H7 (cell line): ENCODE measurements at regions not wholly inside any gene's neighbourhood (a gene's known extent, or its start where the extent isn't known, plus 50 kb on each side); places are given as distances from the start of the nearest gene placed in this dataset.
"Not testable (repeated sequence)": the region's sequence is repeated elsewhere in the genome, so short reads cannot be mapped to it uniquely, and the experiment has no call there.

Experiments
- DNase-seq: peaks from one replicate; pipeline ENCODE4 v3.0.0; 2012
- H3K27me3 ChIP-seq: 2 replicates; pipeline ENCODE4 v1.6.0; 2011; ENCODE audit warnings: mild to moderate bottlenecking, low read length; ENCODE audit not compliant: control insufficient read depth, insufficient read depth
- H3K36me3 ChIP-seq: replicated peaks from 2 replicates; pipeline ENCODE4 v1.5.1; 2011; ENCODE audit warnings: low read length; ENCODE audit not compliant: control insufficient read depth, insufficient read depth
- H3K4me3 ChIP-seq: 2 replicates; pipeline ENCODE4 v1.5.1; 2011; ENCODE audit warnings: low read depth, mild to moderate bottlenecking, control low read depth, low read length, moderate library complexity; ENCODE audit not compliant: insufficient read depth

DNA sequence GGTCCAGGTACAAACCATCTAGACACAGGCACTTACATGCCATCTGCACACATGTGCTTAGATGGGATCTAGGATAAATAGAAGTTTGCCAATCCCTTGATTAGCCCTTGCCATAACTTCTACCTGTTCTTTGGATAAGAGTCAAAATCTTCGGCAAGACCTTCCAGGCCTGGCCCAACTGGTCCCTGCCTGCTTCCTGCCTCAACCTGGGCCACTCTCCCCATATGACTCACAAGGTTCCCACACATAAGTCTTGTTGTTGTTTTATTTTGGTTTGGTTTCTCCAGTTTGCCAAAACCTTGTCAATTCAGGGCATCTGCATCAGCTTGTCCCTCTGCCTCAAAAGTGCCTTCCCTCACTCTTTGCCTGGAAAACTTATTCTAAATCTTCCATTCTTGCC, 95.3 kb upstream of the XYLT1 start:
- no peak overlapping the region for H3K4me3 ChIP-seq
- H3K27me3 ChIP-seq, result no peaks in the 10 kb centered on the region
- no peaks in the 10 kb centered on the region for H3K36me3 ChIP-seq
- DNase-seq, result no peak

DNA sequence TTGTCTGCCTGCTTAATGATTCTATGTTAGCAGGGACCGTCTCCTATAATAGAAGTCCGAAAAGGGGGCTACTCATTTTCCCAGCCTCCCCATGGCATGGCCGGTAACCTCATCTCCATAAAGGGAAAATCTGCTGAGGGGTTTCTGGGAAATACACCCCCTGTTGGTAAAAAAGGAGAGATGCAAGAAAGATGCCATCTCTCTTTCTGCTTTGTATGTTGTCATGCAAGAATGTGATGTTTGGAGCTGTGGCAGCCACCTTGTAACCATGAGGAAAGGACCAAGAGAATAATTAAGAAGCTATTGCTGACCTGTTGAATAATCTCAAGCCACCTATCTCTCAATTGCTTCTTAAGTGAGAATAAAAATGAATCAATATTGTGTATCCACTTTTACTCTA, 94.8 kb upstream of the XYLT1 start:
- no peaks in the 10 kb centered on the region for H3K36me3 ChIP-seq
- H3K4me3 ChIP-seq, result no peak overlapping the region
- H3K27me3 ChIP-seq, result no peaks in the 10 kb centered on the region
- DNase-seq, result no peak

DNA sequence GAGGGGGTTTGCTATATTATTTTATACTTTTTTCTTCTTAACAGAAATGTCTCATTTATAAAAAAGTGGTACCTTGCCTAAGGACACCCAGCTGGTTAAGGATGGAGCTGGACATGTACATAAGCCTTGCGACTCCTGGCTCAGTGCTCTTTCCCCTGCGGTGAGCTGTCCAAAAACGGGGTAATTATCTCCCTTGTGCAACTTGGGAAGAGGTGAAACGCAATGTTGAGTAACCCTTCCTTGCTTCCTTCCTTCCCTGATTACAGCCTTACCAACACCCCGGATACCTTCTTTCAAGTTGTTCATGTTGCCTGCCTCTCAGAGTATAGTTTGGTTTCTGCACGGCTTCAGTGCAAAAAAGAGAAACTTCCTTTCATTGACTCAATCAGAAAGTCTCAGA, 94.1 kb upstream of the XYLT1 start:
- H3K4me3 ChIP-seq, result no peak overlapping the region
- H3K27me3 ChIP-seq, result no peaks in the 10 kb centered on the region
- H3K36me3 ChIP-seq, result no peaks in the 10 kb centered on the region
- DNase-seq, result no peak

DNA sequence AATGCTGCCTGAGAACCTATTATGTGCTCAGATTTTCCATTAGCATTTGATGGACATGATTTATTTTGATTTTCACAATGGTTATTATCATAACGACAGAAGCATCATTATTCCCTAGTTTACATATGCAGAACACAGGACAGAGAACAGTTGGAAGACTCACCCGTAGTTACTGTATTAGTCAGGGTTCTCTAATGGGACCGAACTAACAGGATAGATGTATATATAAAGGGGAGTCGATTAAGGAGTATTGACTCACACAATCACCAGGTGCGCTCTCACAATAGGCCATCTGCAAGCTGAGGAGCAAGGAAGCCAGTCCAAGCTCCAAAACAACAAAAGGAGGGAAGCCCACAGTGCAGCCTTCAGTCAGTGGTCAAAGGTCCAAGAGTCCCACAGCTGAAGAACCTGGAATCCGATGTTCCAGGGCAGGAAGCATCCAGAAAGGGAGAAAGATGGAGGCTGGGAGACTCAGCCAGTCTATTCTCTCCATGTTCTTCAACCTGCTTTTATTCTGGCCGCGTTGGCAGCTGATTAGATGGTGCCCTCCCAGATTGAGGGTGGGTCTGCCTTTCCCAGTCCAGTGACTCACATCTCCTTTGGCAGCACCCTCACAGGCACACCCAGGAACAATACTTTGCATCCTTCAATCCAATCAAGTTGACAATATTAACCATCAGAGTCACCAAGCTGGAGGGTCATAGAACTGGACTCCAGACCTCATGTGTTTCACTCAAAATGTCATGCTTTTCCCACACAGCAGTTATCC, 92.7 kb upstream of the XYLT1 start:
- DNase-seq, result no peak
- H3K27me3 ChIP-seq, result no peaks in the 10 kb centered on the region
- no peaks in the 10 kb centered on the region for H3K36me3 ChIP-seq
- no peak overlapping the region for H3K4me3 ChIP-seq

DNA sequence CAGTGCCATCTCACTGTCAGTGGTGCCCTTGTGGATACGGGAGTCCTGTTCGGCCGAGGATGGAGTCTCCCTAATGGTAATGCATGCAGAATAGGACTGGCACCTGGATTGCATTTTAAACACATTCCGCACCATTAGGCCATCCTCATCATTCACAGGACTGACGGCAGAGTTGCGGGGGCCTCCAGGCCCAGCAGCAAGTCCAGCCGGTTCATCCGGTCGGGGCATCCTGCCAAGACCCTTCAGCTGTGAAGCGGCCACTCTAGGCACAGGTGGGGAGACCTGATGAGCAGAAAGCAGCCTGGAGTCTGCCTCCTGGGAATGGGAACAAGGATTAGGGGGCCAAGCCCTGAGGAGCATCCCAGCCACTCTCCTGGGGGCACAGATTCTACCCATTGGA, 90.3 kb upstream of the XYLT1 start:
- Histone ChIP-seq H3K4me3 (no peak overlapping the region), H3K36me3 (no peaks in the 10 kb centered on the region), H3K27me3 (no peaks in the 10 kb centered on the region)
- DNase-seq, result no peak

DNA sequence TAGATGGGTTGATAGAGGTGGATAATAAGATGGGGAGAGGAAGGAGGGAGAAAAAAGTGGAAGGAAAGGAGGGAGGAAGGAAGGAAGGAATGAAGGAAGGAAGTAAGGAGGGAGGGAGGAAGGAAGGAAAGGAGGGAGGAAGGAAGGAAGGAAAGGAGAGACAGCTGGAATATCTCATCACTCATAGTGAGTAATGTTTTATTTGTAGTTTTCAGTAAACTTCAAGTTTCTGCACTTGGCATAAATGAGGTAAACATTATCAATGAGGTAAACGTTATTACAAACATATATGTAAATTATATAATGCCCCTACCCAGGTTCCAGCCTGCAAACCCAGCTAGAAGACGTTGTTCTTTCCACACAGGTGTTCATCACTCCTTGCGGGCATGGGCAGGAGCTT, 89.8 kb upstream of the XYLT1 start:
- Histone ChIP-seq H3K27me3 (no peaks in the 10 kb centered on the region), H3K4me3 (no peak overlapping the region), H3K36me3 (no peaks in the 10 kb centered on the region)
- DNase-seq, result no peak

DNA sequence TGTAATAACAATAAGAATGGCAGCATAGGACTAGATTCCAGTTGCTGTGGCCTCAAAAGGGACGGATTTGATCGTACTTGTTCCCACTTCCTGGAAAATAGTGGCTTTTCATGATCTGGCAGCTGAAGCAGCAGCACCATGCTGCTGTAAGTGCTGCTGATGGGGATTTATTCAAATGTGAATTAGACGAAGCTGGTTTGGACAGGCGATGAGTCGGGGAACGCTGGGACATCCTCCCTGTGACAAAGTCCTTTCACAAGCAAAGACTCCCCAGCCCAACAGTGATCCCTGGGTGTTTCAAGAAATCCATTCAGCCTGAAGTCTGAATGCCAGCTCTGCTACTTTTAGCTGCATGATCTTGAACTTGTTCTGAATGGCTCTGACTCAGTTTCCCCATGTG, 88.6 kb upstream of the XYLT1 start:
- no peak for DNase-seq
- no peaks in the 10 kb centered on the region for H3K36me3 ChIP-seq
- H3K27me3 ChIP-seq, result no peaks in the 10 kb centered on the region
- no peak overlapping the region for H3K4me3 ChIP-seq

DNA sequence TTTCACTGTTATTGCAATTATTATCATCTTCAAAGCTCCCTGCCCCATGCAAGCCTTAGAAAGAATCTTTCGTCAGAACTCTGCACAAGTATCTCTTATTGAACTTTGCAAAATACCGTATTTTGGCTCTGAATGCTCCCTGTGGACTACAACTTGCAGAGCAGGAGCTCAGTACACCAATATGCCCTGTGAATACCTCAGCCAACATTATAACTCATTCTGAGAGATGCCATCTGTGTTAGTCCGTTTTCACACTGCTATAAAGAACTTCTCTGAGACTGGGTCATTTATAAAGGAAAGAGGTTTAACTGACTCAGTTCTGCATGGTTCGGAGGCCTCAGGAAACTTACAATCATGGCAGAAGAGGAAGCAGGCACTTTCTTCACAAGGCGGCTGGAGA, 87.2 kb upstream of the XYLT1 start:
- Histone ChIP-seq H3K27me3 (no peaks in the 10 kb centered on the region), H3K4me3 (no peak overlapping the region), H3K36me3 (no peaks in the 10 kb centered on the region)
- DNase-seq, result no peak

DNA sequence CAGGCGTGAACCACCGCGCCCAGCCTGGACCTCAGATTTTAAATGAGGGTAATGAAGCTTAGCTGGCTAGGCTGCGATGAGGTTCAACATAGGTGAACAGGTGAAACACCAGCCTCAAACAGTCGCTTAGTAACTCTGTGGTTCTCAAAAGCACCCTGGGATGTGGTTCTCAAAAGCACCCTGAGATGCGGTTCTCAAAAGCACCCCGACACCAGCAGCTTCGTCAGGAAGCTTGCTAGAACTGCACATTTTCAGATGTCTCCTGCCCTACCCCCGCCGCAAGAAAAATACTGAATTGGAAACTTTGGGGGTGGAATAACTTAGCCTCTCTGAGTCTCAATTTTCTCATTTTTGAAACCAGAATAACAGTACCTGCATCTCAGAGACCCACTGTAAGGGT, 86.7 kb upstream of the XYLT1 start:
- no peak for DNase-seq
- no peak overlapping the region for H3K4me3 ChIP-seq
- no peaks in the 10 kb centered on the region for H3K27me3 ChIP-seq
- H3K36me3 ChIP-seq, result no peaks in the 10 kb centered on the region

DNA sequence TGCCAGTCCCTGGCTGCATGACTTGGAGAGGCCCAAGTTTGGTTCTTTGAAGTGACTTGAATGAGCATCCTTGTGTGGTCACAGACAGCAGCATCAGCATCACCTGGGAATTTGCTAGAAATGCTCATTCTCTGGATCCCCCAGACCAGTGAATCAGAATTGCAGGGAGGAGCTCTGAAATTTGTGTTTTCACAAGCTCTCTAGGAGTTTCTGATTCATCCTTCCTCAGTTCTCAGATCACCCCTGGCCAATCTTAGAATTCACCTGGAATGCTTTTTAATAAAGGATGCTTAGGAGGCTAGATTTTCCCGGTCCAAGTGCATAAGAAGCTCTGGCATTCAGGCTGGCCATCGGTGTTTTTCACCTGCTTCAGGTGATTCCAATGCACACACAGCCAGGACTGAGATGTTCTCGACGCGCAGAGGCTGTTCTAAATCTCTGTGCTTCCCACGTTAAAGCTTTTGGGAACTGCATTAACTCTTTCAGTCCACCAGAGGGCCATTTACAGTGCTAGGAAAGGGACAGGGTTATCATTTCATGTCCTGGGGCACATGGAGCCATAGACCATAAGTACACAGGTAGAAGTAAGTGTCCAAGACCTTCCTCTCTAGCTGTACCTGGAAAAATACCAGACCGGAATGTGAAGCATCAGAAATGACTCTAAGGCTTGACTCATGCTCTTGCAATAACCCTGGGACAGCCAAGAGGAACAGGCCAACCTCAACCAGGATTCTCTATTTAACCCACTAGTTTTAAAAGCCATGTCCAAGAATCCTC, 85.7 kb upstream of the XYLT1 start:
- Histone ChIP-seq H3K36me3 (no peaks in the 10 kb centered on the region), H3K27me3 (no peaks in the 10 kb centered on the region), H3K4me3 (no peak overlapping the region)
- DNase-seq, result peak; percentile 60

DNA sequence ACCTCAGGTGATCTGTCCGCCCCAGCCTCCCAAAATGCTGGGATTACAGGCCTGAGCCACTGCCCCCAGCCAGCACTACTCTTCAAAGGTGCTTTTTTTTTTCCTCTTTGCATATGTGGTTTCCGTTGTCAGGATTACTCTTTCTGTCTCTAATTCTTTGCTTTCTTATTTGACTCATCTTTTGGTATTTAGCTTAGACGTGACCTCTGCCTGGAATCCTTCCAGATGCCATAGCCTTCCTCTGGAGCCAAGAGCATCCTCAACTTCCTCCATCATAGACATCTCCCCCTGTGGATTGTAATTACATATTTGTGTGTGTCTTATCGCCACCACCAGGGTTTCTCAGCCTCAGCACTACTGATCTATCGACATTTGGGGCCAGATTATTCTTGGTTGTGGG, 84.4 kb upstream of the XYLT1 start:
- Histone ChIP-seq H3K4me3 (no peak overlapping the region), H3K36me3 (no peaks in the 10 kb centered on the region), H3K27me3 (no peaks in the 10 kb centered on the region)
- no peak for DNase-seq

DNA sequence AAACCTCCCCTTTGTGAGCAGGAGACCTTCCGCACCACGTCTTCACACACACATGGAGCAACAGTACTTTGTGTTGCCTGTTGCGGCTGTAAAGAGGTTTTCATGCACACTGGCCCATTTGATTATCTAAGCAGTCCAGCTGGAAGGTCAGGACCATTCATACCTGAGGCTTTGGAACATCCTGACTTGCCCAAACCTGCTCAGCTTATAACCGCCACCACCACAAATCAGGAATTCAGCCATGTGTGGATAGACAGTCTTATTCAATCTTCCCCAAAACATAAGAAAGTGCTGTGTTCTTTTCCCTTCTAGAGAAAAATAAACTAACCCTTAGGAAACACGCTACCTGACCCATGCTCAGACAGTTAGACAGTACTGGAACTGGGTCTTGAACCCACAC, 81.6 kb upstream of the XYLT1 start:
- H3K4me3 ChIP-seq, result no peak overlapping the region
- no peak for DNase-seq
- H3K36me3 ChIP-seq, result no peaks in the 10 kb centered on the region
- H3K27me3 ChIP-seq, result no peaks in the 10 kb centered on the region

DNA sequence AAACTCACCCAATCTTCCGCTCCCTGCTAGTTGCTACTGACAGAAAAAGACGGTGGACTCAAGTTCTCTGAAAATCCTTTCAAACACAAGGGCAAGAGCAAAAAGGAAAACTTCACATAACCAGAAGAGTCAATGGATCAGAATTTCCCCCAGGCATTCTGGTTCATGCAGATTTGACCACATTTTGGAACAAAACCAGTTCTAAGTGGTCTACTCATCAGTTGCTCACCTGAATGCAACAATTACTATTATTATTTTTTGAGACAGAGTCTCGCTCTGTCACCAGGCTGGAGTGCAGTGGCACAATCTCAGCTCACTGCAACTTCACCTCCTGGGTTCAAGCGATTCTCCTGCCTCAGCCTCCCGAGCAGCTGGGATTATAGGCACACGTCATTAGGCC, 80.9 kb upstream of the XYLT1 start:
- H3K27me3 ChIP-seq, DNase-seq, H3K4me3 ChIP-seq, H3K36me3 ChIP-seq: not testable (repeated sequence)

DNA sequence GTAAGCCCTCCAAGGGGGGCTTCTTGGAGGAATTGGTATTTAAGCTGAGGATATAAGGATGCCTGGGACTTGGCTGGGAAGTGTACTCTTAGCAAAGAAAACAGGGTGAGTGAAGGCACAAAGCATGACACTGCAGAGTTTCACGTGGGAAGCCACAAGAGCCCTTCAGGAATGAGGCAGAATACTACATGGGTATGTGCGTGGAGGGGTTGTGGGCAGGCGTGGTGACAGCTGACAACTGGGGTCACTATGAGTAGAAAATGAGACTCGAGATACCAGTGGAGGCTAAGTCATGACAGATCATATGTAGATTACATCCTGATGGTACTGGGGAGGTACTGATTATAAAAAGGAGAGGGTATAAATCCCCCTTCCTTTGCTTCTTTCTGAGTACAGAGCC, 78.1 kb upstream of the XYLT1 start:
- H3K27me3 ChIP-seq, result no peaks in the 10 kb centered on the region
- H3K4me3 ChIP-seq, result no peak overlapping the region
- H3K36me3 ChIP-seq, result no peaks in the 10 kb centered on the region
- no peak for DNase-seq

DNA sequence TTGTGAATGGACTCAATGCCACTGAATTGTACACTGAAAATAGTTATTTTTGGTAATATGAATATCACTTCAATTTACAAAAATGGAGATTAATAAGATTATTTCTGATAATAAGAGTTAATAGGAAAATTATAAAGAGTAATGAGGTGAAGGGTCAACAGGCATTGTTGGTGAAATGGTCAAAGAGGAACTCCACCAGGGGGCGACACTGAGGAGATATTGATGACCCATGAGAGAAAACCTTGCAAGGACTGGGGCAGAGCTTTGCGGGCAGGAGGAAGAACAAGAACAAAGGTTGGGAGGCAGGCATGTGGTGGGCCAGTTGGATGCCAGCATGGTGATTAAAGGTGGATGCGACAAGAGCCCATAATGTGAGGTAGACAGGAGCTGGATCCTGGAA, 74.0 kb upstream of the XYLT1 start:
- H3K27me3 ChIP-seq, result no peaks in the 10 kb centered on the region
- H3K4me3 ChIP-seq, result no peak overlapping the region
- peak; percentile 74 for DNase-seq
- H3K36me3 ChIP-seq, result no peaks in the 10 kb centered on the region
